AG08396 (cell line): ENCODE measurements at regions not wholly inside any gene's neighbourhood (a gene's known extent, or its start where the extent isn't known, plus 50 kb on each side); places are given as distances from the start of the nearest gene placed in this dataset.
"Not testable (repeated sequence)": the region's sequence is repeated elsewhere in the genome, so short reads cannot be mapped to it uniquely, and the experiment has no call there.

Source experiments
- DNase-seq: peaks from one replicate; pipeline ENCODE4 v3.0.0; 2012; ENCODE audit warnings: low spot score, mixed read lengths

GRCh38 chr5:81826128-81826527 lies 75.2 kb upstream of the SSBP2 start:
- DNase-seq: no peak

GRCh38 chr5:81825237-81825636 lies 74.3 kb upstream of the SSBP2 start:
- DNase-seq: peak; percentile 74

- not testable (repeated sequence) for DNase-seq
Observed at GRCh38 chr5:81823736-81824135, 72.8 kb upstream of the SSBP2 start.

DNA sequence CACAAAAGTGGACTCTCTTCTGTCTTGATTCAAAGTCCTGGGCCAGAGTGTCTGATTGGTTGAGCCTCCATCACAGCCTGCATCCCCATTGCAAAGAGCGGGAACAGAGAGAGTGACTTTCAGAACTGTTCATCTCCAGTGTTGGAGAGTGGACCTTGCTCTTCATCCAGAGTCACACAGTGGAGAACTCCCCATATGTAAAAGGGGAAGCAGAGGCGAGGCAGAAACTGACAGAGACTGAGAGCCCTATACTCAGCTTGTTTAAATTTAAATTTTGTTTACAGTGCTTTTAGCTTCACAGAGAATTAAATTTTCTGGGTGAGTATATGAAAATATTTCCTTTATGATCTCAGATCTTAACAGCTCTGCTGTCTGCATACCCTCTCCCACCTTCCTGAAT lies 70.0 kb upstream of the SSBP2 start:
- no peak for DNase-seq

DNA sequence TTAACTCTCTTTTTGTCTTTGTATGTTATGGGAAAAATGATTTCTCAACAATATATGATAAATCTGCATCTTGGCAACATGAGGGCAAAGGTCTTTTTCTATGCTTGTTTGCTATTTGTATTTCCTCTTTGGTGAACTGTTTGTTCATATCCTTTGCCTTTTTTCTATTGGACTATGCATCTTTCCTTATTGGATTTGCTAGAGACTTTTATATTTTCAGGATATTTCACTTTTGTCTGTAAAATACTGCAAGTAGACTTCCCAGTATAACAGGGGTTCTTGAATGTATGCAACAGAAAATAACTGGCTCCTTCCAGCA lies 69.4 kb upstream of the SSBP2 start:
- no peak for DNase-seq

DNA sequence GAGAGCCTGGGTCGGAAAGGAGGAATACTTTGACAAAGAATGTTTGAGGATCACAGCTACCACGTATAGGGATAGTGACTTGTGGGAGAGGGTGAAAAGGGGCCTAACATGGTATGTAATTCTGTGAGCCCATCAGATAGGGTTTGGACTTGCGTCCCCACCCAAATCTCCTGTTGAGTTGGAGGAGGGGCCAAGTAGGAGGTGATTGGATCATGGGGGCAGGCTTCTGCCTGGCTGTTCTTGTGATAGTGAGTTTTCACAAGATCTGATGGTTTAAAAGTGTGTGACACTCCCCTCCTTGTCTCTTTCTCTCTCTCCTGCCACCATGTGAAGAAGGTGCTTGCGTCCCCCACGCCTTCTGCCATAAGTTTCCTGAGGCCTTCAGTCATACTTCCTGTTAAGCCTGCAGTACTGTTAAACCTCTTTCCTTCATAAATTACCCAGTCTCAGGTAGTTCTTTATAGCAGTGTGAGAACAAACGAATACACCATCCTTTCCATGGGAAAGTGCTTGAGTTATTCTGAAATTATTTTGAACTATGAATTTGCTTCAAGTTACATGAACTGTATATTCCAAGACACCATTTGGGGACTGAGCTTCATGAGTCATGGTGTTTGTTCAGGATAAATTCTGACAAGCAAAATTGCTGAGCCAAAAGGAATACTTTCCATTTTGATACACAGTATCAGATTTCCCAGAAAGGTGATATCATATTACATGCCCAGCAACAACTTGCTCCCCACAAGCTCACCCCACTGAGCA lies 68.8 kb upstream of the SSBP2 start:
- peak; percentile 33 for DNase-seq

GRCh38 chr5:81817980-81818379 lies 67.1 kb upstream of the SSBP2 start:
- no peak for DNase-seq

- DNase-seq: no peak
Observed at GRCh38 chr5:81817086-81817485, 66.2 kb upstream of the SSBP2 start.

- DNase-seq: no peak
Observed at GRCh38 chr5:81815321-81815720, 64.4 kb upstream of the SSBP2 start.

- DNase-seq: no peak
Observed at GRCh38 chr5:81808106-81808505, 57.2 kb upstream of the SSBP2 start.

DNA sequence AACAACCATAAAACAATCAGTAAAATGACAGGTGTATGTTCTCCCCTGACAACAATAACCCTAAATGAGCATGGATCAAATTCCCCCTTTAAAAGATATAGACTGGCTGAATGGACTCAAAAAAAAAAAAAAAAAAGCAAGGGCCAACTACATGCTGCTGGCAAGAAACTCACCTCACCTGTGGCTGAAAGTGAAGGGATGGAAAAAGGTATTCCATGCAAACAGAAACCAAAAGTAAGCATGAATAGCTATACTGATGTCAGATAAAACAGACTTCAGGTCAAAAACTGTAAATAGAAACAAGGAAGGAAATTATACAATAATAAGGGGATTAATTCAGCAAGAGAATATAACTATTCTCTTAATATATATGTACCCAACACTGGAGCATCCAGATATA lies 54.2 kb upstream of the SSBP2 start:
- DNase-seq: no peak

DNA sequence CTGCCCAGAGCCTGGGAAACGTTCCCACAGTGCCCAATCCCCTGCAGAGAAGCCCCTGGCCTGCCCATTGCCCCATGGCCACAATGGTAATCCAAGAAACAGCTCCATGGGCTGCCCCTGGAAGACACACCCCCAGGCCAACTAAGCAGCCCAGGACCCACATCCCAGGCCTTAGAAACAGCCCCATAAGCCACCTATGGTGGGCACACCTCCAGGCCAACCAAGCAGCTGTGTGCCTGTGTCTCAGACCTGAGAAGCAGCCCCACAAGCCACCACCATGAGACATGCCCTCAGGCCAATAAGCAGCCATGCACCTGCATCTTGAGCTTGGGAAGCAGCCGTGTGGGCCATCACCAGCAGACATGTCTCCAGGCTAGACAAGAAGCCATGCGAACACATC lies 52.9 kb upstream of the SSBP2 start:
- DNase-seq: no peak

DNA sequence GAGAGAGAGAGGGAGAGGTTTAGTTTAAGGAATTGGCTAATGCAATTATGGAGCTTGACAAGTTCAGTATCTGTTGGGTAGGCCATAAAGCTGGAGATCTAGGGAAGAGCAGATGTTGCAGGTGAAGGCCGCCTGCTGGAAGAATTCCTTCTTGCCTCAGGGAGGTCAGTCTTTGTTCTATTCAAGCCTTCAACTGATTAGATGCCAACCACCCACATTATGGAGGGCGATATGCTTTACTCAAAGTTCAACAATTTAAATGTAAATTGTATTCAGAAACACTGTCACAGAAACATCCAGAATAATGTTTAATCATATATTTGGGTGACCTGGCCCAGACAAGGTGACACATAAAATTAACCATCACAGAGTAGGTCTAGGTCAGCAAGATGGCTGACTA lies 51.7 kb upstream of the SSBP2 start:
- DNase-seq: no peak

- no peak for DNase-seq
Observed at GRCh38 chr5:81802020-81802419, 51.1 kb upstream of the SSBP2 start.

DNA sequence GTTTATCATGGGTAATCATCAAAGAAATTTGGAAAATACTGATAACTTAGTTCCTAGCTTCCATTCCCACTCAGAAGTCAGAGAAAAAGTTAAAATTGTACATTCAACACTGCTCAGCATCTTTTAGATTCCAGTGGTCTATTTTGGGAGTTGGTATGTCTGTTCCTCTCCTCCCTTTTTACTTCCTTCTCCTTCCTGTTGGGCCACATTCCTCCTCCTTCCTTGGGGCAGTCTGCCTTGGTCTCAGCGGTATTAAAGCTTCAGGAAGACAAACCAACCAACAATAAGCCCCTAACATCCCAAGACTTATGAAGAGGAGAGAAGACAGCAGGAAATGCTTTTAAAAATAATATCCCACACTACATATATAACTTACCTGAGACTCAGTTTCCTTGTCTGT lies 49.9 kb upstream of the SSBP2 start:
- no peak for DNase-seq
